ENCODE measurements at regions not wholly inside any gene's neighbourhood (a gene's known extent, or its start where the extent isn't known, plus 50 kb on each side); places are given as distances from the start of the nearest gene placed in this dataset.
"Not testable (repeated sequence)": the region's sequence is repeated elsewhere in the genome, so short reads cannot be mapped to it uniquely, and the experiment has no call there.

- no peak for TF ChIP-seq CTCF (IDR thresholded peaks at IDR 0.05; ENCODE audit: low read depth, low read length, missing control alignments)
- H3K4me3 ChIP-seq (replicated peaks; ENCODE audit: low read depth, low read length): no peak overlapping the region
- DNase-seq (ENCODE audit: extremely low read depth, low read depth): no peak
These were observed 191.8 kb upstream of the CXCL12 start for GRCh38 chr10:44576702-44577191.

GRCh38 chr10:44577533-44577932, 192.6 kb upstream of the CXCL12 start:
- TF ChIP-seq CTCF (IDR thresholded peaks at IDR 0.05; ENCODE audit: low read depth, low read length, missing control alignments): no peak
- no peak overlapping the region for H3K4me3 ChIP-seq (replicated peaks; ENCODE audit: low read depth, low read length)
- no peak for DNase-seq (ENCODE audit: extremely low read depth, low read depth)

- TF ChIP-seq CTCF (IDR thresholded peaks at IDR 0.05; ENCODE audit: low read depth, low read length, missing control alignments): no peak
- H3K4me3 ChIP-seq (replicated peaks; ENCODE audit: low read depth, low read length): no peak overlapping the region
- no peak for DNase-seq (ENCODE audit: extremely low read depth, low read depth)
These were observed 193.4 kb upstream of the CXCL12 start for GRCh38 chr10:44578271-44578670.

- DNase-seq (ENCODE audit: extremely low read depth, low read depth); H3K4me3 ChIP-seq (replicated peaks; ENCODE audit: low read depth, low read length): not testable (repeated sequence)
These were observed 194.1 kb upstream of the CXCL12 start for GRCh38 chr10:44578963-44579362.

- no peak for TF ChIP-seq CTCF (IDR thresholded peaks at IDR 0.05; ENCODE audit: low read depth, low read length, missing control alignments)
- H3K4me3 ChIP-seq (replicated peaks; ENCODE audit: low read depth, low read length): no peak overlapping the region
- no peak for DNase-seq (ENCODE audit: extremely low read depth, low read depth)
These were observed 197.1 kb upstream of the CXCL12 start for GRCh38 chr10:44581996-44582395.

GRCh38 chr10:44587488-44588318, 202.8 kb upstream of the CXCL12 start:
- no peak for DNase-seq (ENCODE audit: extremely low read depth, low read depth)
- no peak overlapping the region for H3K4me3 ChIP-seq (replicated peaks; ENCODE audit: low read depth, low read length)
- no peak for TF ChIP-seq CTCF (IDR thresholded peaks at IDR 0.05; ENCODE audit: low read depth, low read length, missing control alignments)

- no peak overlapping the region for H3K4me3 ChIP-seq (replicated peaks; ENCODE audit: low read depth, low read length)
- no peak for DNase-seq (ENCODE audit: extremely low read depth, low read depth)
- no peak for TF ChIP-seq CTCF (IDR thresholded peaks at IDR 0.05; ENCODE audit: low read depth, low read length, missing control alignments)
These were observed 204.5 kb upstream of the CXCL12 start for GRCh38 chr10:44589181-44589943.
